ENCODE measurements at regions not wholly inside any gene's neighbourhood (a gene's known extent, or its start where the extent isn't known, plus 50 kb on each side); places are given as distances from the start of the nearest gene placed in this dataset.

DNA sequence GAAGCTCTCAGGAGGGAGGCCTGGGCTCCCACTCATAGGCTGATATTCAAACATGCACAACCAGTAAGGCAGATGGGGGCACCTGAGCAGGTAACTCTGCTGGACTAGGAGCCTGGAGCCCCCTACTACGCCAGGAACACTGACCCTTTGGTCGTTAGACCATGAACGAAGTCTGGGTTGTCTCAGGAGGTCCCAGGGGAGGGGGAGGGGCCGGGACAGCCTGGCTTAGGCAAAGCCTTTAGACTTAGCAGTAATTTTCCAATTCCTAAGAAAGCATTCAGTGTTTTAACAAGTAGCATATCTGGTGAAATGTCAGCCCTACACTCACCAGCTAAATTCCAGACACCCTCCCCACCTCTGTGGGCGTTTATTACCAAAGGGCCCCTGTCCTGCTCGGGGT is 67.4 kb upstream of the ST8SIA2 start:
- H3K27me3 ChIP-seq = no peaks in the 10 kb centered on the region
- H3K9me3 ChIP-seq = no peaks in the 10 kb centered on the region
- no peak overlapping the region for H3K27ac ChIP-seq
- H3K4me1 ChIP-seq (ENCODE audit: control insufficient read depth in 1 of 2, insufficient read depth in 1 of 2, low read depth in 1 of 2, low read length in 1 of 2) = no peaks in the 10 kb centered on the region
- TF ChIP-seq, protein P1, sequence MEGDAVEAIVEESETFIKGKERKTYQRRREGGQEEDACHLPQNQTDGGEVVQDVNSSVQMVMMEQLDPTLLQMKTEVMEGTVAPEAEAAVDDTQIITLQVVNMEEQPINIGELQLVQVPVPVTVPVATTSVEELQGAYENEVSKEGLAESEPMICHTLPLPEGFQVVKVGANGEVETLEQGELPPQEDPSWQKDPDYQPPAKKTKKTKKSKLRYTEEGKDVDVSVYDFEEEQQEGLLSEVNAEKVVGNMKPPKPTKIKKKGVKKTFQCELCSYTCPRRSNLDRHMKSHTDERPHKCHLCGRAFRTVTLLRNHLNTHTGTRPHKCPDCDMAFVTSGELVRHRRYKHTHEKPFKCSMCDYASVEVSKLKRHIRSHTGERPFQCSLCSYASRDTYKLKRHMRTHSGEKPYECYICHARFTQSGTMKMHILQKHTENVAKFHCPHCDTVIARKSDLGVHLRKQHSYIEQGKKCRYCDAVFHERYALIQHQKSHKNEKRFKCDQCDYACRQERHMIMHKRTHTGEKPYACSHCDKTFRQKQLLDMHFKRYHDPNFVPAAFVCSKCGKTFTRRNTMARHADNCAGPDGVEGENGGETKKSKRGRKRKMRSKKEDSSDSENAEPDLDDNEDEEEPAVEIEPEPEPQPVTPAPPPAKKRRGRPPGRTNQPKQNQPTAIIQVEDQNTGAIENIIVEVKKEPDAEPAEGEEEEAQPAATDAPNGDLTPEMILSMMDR (IDR thresholded peaks at IDR 0.05) = no peak
- H3K36me3 ChIP-seq = no peaks in the 10 kb centered on the region
- no peak overlapping the region for H3K4me3 ChIP-seq (ENCODE audit: low read depth in 1 of 2, low read length in 1 of 2)

DNA sequence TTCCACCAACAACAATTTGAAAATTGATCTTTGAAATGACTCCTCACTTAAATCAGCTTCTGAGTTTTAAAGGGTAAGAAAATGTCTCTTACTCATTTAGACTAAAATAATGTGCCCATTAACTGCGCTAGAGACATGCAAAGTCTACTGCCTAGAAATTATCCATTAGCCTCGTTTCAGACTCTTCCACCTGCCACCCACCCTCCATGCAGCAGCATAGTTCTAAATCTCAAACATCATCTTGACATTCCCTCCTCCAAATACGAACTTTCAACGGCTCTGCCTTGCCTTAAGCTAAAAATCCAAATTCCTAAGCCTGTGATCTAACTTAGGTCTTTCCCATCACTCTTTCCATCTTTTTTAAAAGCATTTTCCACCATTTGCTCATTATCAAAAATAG is 66.6 kb upstream of the ST8SIA2 start:
- Histone ChIP-seq H3K4me3 (ENCODE audit: low read depth in 1 of 2, low read length in 1 of 2) (no peak overlapping the region), H3K4me1 (ENCODE audit: control insufficient read depth in 1 of 2, insufficient read depth in 1 of 2, low read depth in 1 of 2, low read length in 1 of 2) (no peaks in the 10 kb centered on the region), H3K9me3 (no peaks in the 10 kb centered on the region), H3K27me3 (no peaks in the 10 kb centered on the region), H3K36me3 (no peaks in the 10 kb centered on the region), H3K27ac (no peak overlapping the region)
- TF ChIP-seq, protein P1 (IDR thresholded peaks at IDR 0.05) = no peak

DNA sequence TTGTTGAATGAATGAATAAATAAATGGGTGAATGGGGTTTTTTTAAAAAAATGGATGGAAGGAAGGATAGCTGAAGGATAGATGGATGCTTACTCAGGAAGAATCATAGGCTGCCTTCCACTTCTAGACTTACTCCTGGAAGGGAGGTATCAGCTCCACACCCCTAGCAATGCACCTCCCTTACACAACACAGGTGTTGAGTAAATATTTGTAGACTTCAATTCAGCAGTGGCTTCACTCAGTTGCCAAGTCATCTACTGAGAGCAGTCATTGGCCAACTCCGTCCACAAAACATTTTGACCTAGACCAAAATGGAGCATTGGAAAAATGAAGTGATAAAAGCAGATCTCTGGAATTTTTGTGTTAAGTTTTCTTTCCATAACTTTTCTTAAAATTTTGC is 65.5 kb upstream of the ST8SIA2 start:
- Histone ChIP-seq H3K4me3 (ENCODE audit: low read depth in 1 of 2, low read length in 1 of 2) (no peak overlapping the region), H3K27me3 (no peaks in the 10 kb centered on the region), H3K36me3 (no peaks in the 10 kb centered on the region), H3K9me3 (no peaks in the 10 kb centered on the region), H3K4me1 (ENCODE audit: control insufficient read depth in 1 of 2, insufficient read depth in 1 of 2, low read depth in 1 of 2, low read length in 1 of 2) (no peaks in the 10 kb centered on the region), H3K27ac (no peak overlapping the region)
- TF ChIP-seq, protein P1 (IDR thresholded peaks at IDR 0.05) = no peak

DNA sequence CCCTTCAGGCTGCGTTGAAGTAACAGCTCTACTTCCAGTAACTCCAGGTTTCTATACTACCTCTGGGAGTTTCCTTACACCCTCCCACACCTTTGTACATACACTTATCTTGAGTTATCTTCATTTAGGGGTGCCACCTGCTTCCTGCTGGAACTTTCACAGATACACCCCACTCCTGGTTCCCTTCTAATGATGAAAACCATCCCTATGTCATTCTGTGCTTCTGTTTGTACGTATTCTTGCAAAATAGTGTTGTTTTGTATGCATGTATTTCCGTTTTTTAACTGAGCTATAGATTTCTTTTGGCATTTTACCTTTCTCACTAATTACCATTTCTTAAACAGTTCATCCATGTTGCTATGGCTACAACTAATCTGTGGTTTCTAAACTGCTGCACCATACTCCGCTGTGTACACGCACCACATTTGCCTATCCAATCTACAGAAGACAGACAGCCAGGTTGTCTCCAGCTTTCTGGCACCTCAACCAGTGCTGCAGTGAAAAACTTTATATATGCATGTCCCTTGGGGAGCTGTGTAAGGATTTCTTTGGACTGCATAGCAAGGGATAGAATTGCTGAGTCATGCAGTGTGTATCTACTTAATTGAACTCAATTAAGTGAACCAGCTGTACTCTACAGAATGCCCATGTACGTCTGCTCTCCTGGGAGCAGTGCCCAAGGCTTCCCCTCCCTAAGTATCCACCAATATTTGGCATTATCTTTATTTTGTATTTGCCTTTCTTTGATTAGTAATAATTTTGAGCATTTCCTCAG is 61.4 kb upstream of the ST8SIA2 start:
- no peak overlapping the region for H3K4me3 ChIP-seq (ENCODE audit: low read depth in 1 of 2, low read length in 1 of 2)
- no peaks in the 10 kb centered on the region for H3K36me3 ChIP-seq
- H3K9me3 ChIP-seq = no peaks in the 10 kb centered on the region
- no peak overlapping the region for H3K27ac ChIP-seq
- H3K27me3 ChIP-seq = no peaks in the 10 kb centered on the region
- TF ChIP-seq, protein P1 (IDR thresholded peaks at IDR 0.05) = no peak
- H3K4me1 ChIP-seq (ENCODE audit: control insufficient read depth in 1 of 2, insufficient read depth in 1 of 2, low read depth in 1 of 2, low read length in 1 of 2) = no peaks in the 10 kb centered on the region

DNA sequence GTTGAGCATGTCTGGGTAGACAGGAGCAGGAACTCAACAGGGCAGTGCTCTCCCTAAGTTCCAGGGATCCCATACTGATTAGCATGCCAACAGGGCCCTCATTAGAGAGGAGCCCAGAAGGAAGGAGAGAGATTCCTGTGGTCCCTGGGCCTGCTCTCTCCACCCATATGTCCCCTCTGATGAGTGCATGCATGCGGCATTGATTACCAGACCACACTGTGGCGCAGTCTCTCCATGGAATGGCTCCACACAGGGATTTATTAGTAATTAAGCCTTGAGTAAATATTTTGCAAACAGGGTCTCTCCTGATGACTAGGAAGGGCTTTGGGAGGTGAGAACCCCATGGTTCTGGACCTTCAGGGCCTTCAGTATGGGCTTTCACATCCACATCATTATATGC is 60.0 kb upstream of the ST8SIA2 start:
- Histone ChIP-seq H3K9me3 (no peaks in the 10 kb centered on the region), H3K4me3 (ENCODE audit: low read depth in 1 of 2, low read length in 1 of 2) (no peak overlapping the region), H3K27me3 (no peaks in the 10 kb centered on the region), H3K27ac (no peak overlapping the region), H3K4me1 (ENCODE audit: control insufficient read depth in 1 of 2, insufficient read depth in 1 of 2, low read depth in 1 of 2, low read length in 1 of 2) (no peaks in the 10 kb centered on the region), H3K36me3 (no peaks in the 10 kb centered on the region)
- TF ChIP-seq, protein P1 (IDR thresholded peaks at IDR 0.05) = no peak
